GM18951 (cell line): ENCODE measurements at regions not wholly inside any gene's neighbourhood (a gene's known extent, or its start where the extent isn't known, plus 50 kb on each side); places are given as distances from the start of the nearest gene placed in this dataset.
"Not testable (repeated sequence)": the region's sequence is repeated elsewhere in the genome, so short reads cannot be mapped to it uniquely, and the experiment has no call there.

Experiments
- POLR2A ChIP-seq: IDR thresholded peaks from 4 replicates; pipeline ENCODE4 v1.6.1; 2011; ENCODE audit warnings: mild to moderate bottlenecking; ENCODE audit not compliant: insufficient read length, insufficient read depth; ENCODE audit errors: extremely low read depth
- in situ Hi-C: fragments of 300-500 bp; cut with MboI; formaldehyde crosslinking; loops from one replicate; pipeline ENCODE4 v1.12.0; 2022; ENCODE audit warnings: low sequenced_read_pairs, mixed read lengths, inconsistent platforms; ENCODE audit not compliant: unreplicated experiment

DNA sequence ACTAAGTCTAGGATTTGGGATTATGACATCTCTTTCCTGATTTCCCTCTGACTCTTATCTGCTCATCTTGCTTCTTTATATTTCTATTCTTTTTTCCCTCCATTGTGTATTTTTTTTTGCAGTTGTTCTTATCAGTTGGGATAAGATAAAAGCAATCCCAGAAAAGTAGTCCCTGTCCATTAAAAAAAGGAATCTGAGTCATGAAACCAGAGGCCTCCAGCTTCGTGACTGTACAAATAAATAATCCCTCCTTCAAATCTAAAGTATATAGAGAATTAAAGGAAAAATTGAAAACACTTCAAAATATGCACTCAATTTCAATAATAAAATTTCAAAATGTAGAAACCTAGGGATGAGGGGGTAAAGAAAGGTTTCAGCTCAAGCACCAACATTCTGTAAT is 317.8 kb upstream of the NT5E start:
- TF ChIP-seq POLR2A, result no peak
- in situ Hi-C loops, result no loop called here

DNA sequence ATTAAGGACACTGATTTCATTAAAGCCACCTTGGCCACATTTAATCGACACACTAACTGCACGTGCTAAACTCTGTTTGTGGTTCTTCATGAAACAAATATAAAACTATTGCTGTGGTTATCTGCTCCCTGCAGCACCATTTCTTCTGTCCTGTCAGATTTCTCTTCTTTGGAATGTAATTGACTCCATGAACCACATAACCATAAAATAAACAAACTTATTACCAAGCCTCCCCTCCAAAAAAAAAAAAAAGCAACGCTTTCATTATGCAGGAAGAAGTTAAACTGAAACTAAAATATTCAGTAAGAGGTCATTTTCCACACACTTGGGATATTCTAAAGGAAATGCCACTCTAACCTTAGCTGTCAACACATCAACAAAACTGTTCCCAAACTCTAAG is 319.1 kb upstream of the NT5E start:
- TF ChIP-seq POLR2A, result no peak
- in situ Hi-C loops, result no loop called here

DNA sequence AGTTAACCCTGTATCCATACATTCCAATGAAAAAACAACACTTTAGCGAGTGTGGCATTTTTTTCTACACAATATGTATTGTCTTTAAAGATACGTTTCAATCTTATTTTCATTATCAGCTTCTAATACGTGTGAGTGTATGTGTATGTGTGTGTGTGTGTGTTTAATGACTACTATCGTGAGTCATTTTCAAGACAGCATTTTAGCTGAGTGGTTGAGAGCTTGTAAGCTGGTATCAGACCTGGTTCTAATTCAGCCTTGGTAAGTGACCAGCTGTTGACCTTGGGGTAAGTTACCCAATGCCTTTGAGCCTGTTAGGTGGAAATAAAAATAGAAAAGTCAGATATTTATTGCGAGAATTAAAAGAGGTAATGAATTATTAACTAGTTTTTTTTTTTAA is 320.0 kb upstream of the NT5E start:
- TF ChIP-seq POLR2A, result no peak
- in situ Hi-C loops, result no loop called here

GRCh38 chr6:85128781-85129180 is 321.1 kb upstream of the NT5E start:
- in situ Hi-C loops, result no loop called here

GRCh38 chr6:85128256-85128655 is 321.6 kb upstream of the NT5E start:
- in situ Hi-C loops, result not testable (repeated sequence)

More at GRCh38 chr6:85128781-85129180, 321.1 kb upstream of the NT5E start:
- TF ChIP-seq POLR2A, result no peak

DNA sequence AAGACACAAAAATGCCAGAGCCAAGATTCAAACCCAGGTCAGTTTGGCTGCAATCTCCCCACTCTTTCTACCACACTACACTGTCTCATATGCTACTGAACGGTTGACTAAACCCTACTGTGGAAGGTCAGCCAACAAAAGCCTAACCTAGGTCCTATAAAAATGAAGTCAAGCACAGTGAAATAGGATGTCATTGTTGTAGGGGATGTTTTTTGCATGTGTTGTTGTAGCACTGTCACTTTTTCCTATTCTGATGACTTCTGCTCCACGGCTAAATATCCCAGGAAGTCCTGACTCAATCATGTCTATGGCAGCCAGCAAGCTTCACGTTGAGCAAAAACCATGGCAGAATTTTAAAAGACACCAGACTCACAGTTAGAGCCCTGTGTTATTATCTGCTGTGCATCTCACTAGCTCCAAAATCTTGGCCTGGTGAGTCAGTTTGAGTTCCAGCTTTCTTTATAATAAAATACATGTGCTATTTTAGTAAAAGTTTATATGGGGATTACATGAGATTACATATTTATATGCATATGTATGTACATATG is 322.1 kb upstream of the NT5E start:
- no peak for TF ChIP-seq POLR2A
- in situ Hi-C loops, result no loop called here

GRCh38 chr6:85127168-85127498 is 322.8 kb upstream of the NT5E start:
- in situ Hi-C loops, result no loop called here
- no peak for TF ChIP-seq POLR2A

DNA sequence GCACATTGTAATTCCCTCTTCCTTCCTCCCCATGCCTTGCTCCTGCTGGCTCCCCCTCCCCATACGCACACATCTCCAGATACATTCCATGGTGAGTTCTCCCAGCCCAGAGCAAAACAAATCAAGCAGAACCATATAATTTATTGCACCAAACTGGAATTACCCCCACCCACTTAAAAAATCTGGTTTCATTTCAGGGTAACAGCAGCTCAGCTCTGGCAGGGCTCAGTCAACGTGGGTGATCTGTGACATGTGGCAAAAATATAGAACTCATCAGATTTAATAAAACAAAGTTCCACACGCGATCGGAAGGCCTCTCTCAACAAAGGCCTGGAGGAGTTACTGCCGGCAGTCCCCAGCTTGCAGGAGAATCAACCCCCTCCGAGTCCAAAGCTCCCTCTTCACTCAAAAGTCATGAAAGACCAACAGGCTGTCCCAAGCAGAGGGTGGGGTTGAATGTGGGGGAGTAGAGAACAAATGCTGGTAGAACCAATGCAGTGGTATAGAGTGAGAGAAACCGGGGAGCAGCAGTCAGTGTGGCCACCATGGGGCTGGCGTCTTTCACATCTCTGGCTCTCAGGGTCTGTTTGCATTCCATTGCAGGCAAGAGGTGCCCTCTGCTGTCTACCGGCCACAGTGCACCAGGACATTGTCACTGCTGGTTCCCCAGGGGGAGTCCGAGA is 323.3 kb upstream of the NT5E start:
- in situ Hi-C loops, result no loop called here
- no peak for TF ChIP-seq POLR2A

DNA sequence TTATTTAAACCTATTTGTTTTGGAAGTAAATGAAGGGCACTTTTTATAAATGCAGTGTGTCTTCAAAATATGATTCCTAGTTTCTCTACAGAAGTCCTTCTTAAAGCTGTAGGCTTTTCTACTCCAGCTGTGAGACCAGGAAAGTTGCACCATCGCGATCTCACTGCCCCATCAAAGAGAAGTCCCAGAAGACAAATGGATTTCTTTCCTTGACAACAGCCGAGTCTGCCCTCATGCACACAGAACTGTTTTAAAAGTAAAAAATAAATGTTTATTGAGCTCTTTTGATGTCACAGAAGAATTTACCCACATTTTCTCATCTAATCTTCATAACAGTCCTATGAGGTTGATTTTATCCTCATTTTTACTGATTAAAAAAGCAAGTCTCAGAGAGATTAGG is 324.4 kb upstream of the NT5E start:
- in situ Hi-C loops, result no loop called here
- no peak for TF ChIP-seq POLR2A

- in situ Hi-C loops, result no loop called here
- TF ChIP-seq POLR2A, result no peak
These were observed 325.2 kb upstream of the NT5E start for GRCh38 chr6:85124472-85125354.

- no peak for TF ChIP-seq POLR2A
- in situ Hi-C loops, result no loop called here
These were observed 328.7 kb upstream of the NT5E start for GRCh38 chr6:85121158-85121557.

DNA sequence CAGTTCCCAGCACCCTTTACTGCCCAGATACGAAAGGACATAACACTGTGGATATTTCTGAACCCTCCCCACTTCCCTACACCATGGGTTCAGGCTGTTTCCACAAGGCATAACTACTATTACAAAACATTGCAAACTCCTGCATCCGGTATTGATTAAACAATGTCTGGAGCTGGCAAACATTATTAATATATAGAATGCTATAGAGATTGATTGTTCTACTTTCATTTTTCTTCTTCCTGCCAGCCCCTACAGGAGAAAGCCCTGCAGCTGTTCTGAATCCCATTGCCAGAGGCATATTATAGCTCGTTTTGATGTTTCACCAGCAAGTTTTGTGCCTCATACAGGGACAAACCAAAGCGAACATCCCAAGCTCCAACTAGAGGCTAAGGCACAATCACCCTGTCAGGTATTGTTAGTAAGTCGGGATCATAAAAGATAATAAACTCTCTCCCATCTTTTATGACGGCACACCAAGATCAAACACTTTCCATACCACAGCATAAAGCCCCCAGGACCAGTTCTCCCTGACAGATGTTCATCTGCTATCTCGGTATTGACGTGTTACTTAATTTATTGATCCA is 331.1 kb upstream of the NT5E start:
- TF ChIP-seq POLR2A, result no peak
- in situ Hi-C loops, result no loop called here

- no peak for TF ChIP-seq POLR2A
- in situ Hi-C loops, result no loop called here
These were observed 331.6 kb upstream of the NT5E start for GRCh38 chr6:85118233-85118632.

- in situ Hi-C loops, result no loop called here
- TF ChIP-seq POLR2A, result no peak
These were observed 333.4 kb upstream of the NT5E start for GRCh38 chr6:85116475-85116874.

DNA sequence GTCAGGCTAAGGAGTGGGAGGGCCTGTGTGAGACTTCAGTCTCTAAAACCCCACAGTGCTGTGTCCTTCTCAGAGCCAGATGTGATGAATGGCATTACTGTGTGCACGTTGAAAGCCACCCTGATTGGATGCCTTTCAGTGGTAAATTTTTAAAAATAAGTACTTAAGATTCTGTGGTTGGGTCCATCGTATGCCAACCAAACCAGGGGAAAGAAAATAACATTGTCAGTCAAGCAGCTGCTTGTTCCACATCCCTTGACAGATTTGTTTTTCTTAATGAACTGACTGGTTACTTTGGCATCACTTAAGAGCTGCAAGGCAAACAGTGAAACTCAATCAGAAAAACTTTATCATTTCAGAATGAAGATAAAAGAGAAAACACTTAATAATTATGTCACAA is 334.0 kb upstream of the NT5E start:
- TF ChIP-seq POLR2A, result no peak
- in situ Hi-C loops, result no loop called here
